Spleen (tissue), 11 donors: ENCODE measurements at regions not wholly inside any gene's neighbourhood (a gene's known extent, or its start where the extent isn't known, plus 50 kb on each side); places are given as distances from the start of the nearest gene placed in this dataset.

Experiments
- DNase-seq: peaks from one replicate; pipeline ENCODE4 v3.0.0-alpha.2; 2020
- H3K27ac ChIP-seq, 8 donors: fragments of 200-600 bp; sonication (generic) in 7 of 8; 1 replicate in 4 of 8; 2 replicates in 4 of 8; pipeline versions ENCODE4 v1.5.0 to v1.8.0; 2016 to 2021; ENCODE audit warnings: inconsistent platforms in 4 of 8, mild to moderate bottlenecking in 4 of 8, moderate library complexity in 1 of 8
- H3K27me3 ChIP-seq, 7 donors: fragments of 200-600 bp; sonication (generic) in 6 of 7; replicated peaks in 1 of 7; 1 replicate in 4 of 7; 2 replicates in 3 of 7; pipeline versions ENCODE4 v1.5.0 to v1.8.0; 2016 to 2021; ENCODE audit warnings: inconsistent platforms in 3 of 7, mild to moderate bottlenecking in 1 of 7
- H3K36me3 ChIP-seq, 6 donors: fragments of 200-600 bp; sonication (generic) in 5 of 6; 1 replicate in 4 of 6; 2 replicates in 2 of 6; pipeline versions ENCODE4 v1.5.0 to v1.8.0; 2016 to 2021; ENCODE audit warnings: inconsistent platforms in 2 of 6
- H3K4me1 ChIP-seq, 6 donors: fragments of 200-600 bp; sonication (generic) in 5 of 6; 1 replicate in 3 of 6; 2 replicates in 3 of 6; pipeline versions ENCODE4 v1.5.0 to v1.8.0; 2016 to 2021; ENCODE audit warnings: inconsistent platforms in 3 of 6
- H3K4me3 ChIP-seq, 8 donors: fragments of 200-600 bp; sonication (generic) in 7 of 8; 1 replicate in 4 of 8; 2 replicates in 4 of 8; pipeline versions ENCODE4 v1.5.0 to v1.8.0; 2016 to 2021; ENCODE audit warnings: inconsistent platforms in 4 of 8, mild to moderate bottlenecking in 4 of 8, moderate library complexity in 2 of 8
- H3K9me3 ChIP-seq, 8 donors: fragments of 200-600 bp; sonication (generic) in 7 of 8; 1 replicate in 4 of 8; 2 replicates in 4 of 8; pipeline versions ENCODE4 v1.5.0 to v1.8.0; 2016 to 2021; ENCODE audit warnings: inconsistent platforms in 4 of 8
- POLR2A ChIP-seq, 3 donors: fragments of 450-650 bp; IDR thresholded peaks; one replicate each; pipeline ENCODE4 v1.5.1; 2017; ENCODE audit warnings: antibody characterized with exemption in 3 of 3, mild to moderate bottlenecking in 1 of 3
- POLR2AphosphoS5 ChIP-seq, 3 donors: sonication (generic); formaldehyde crosslinking; IDR thresholded peaks; one replicate each; pipeline ENCODE4 v1.5.1; 2017; ENCODE audit warnings: antibody characterized with exemption in 3 of 3
- WGBS, 5 donors: extraction: QIAGEN DNeasy Blood & Tissue Kit in 3 of 5; methylation state at CpG; one replicate each; pipeline versions ENCODE4 v1.1.5 to v1.1.7; 2013 to 2018; 5-methylcytosine and 5-hydroxymethylcytosine counted together
- intact Hi-C: fragments of 100-400 bp; cut with DNase I; formaldehyde crosslinking; loops from one replicate; pipeline ENCODE4 v1.15.0; 2023; ENCODE audit warnings: low total_unique reads
- TF ChIP-seq, protein P1 (sequence below), 11 experiments: fragments of 200-600 bp in 7 of 11; fragments of 450-650 bp in 4 of 11; sonication (generic) in 4 of 11; IDR thresholded peaks in 8 of 11; conservative IDR thresholded peaks in 3 of 11; 1 replicate in 7 of 11; 2 replicates in 4 of 11; pipeline versions ENCODE4 v1.4.0 to v1.8.0; 2016 to 2021; ENCODE audit warnings: antibody characterized with exemption in 11 of 11, inconsistent platforms in 4 of 11, mild to moderate bottlenecking in 1 of 11
- donor health status: healthy with polysubstance abuse.
- donor health status: DM: no; HTN: no; CAD: no; lungs with moderate emphysema.
- donor health status: DM: no; HTN: no; CAD: no.
- donor health status: Bipolar disorder and iron deficiency.
- donor health status: healthy.
- donor health status: DM: no; HTN: no; CAD: no.
- donor health status: DM: yes; HTN: yes; CAD: no.

GRCh38 chr4:160386846-160387245, 1284.0 kb downstream of the RAPGEF2 start:
- H3K27ac ChIP-seq: no peak overlapping the region
- intact Hi-C loops: no loop called here
- no peaks in the 10 kb centered on the region for H3K4me1 ChIP-seq
- no peak for TF ChIP-seq POLR2A (IDR thresholded peaks at IDR 0.05)
- no peak for TF ChIP-seq POLR2AphosphoS5 (IDR thresholded peaks at IDR 0.05)
- TF ChIP-seq, protein P1, sequence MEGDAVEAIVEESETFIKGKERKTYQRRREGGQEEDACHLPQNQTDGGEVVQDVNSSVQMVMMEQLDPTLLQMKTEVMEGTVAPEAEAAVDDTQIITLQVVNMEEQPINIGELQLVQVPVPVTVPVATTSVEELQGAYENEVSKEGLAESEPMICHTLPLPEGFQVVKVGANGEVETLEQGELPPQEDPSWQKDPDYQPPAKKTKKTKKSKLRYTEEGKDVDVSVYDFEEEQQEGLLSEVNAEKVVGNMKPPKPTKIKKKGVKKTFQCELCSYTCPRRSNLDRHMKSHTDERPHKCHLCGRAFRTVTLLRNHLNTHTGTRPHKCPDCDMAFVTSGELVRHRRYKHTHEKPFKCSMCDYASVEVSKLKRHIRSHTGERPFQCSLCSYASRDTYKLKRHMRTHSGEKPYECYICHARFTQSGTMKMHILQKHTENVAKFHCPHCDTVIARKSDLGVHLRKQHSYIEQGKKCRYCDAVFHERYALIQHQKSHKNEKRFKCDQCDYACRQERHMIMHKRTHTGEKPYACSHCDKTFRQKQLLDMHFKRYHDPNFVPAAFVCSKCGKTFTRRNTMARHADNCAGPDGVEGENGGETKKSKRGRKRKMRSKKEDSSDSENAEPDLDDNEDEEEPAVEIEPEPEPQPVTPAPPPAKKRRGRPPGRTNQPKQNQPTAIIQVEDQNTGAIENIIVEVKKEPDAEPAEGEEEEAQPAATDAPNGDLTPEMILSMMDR (IDR thresholded peaks at IDR 0.05 in 8 of 11, conservative IDR thresholded peaks at IDR 0.05 in 3 of 11): no peak
- H3K27me3 ChIP-seq: no peaks in the 10 kb centered on the region
- H3K36me3 ChIP-seq: no peaks in the 10 kb centered on the region
- no peak for DNase-seq
- H3K4me3 ChIP-seq: no peak overlapping the region
- H3K9me3 ChIP-seq: peaks cover 0 to 24% (median 19%) of the 10 kb centered on the region in 8 donors

- Histone ChIP-seq H3K36me3 (no peaks in the 10 kb centered on the region), H3K4me3 (no peak overlapping the region), H3K4me1 (no peaks in the 10 kb centered on the region), H3K27me3 (no peaks in the 10 kb centered on the region), H3K27ac (no peak overlapping the region), H3K9me3 (peaks cover 0 to 15% (median 7%) of the 10 kb centered on the region in 8 donors)
- intact Hi-C loops: no loop called here
- TF ChIP-seq POLR2A (IDR thresholded peaks at IDR 0.05): no peak
- TF ChIP-seq, protein P1 (IDR thresholded peaks at IDR 0.05 in 8 of 11, conservative IDR thresholded peaks at IDR 0.05 in 3 of 11): no peak
- TF ChIP-seq POLR2AphosphoS5 (IDR thresholded peaks at IDR 0.05): no peak
- no peak for DNase-seq
- 80 to 90% (median 86%) methylated on average over 3 of the region's 3 CpGs for WGBS, 5 donors
Measured at GRCh38 chr4:160399826-160400225, 1296.9 kb downstream of the RAPGEF2 start.

DNA sequence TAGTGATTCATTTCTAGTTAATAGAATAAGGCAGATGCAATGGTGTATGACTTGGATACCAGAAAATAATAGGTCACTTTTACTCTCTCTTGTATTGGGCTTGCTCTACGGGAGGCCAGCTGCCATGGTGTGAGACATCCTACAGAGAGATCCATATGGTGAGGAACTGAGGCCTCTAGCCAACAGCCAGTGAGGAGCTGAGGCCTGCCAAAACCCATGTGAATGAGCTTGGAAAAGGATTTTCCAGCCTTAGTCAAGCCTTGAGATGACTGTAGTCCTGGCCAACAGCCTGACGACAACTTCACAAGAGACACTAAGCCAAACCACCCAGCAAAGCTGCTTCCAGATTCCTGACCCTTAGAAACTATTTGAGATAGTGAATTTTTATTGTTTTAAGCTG, 1300.2 kb downstream of the RAPGEF2 start:
- Histone ChIP-seq H3K9me3 (peaks cover 0 to 10% (median 7%) of the 10 kb centered on the region in 8 donors), H3K36me3 (no peaks in the 10 kb centered on the region), H3K27ac (no peak overlapping the region), H3K4me1 (no peaks in the 10 kb centered on the region), H3K4me3 (no peak overlapping the region), H3K27me3 (no peaks in the 10 kb centered on the region)
- no peak for DNase-seq
- WGBS, 5 donors: 71 to 89% (median 85%) methylated on average over 2 of the region's 2 CpGs
- TF ChIP-seq, protein P1 (IDR thresholded peaks at IDR 0.05 in 8 of 11, conservative IDR thresholded peaks at IDR 0.05 in 3 of 11): no peak
- no peak for TF ChIP-seq POLR2AphosphoS5 (IDR thresholded peaks at IDR 0.05)
- TF ChIP-seq POLR2A (IDR thresholded peaks at IDR 0.05): no peak
- intact Hi-C loops: no loop called here

- H3K27ac ChIP-seq: no peak overlapping the region
- TF ChIP-seq, protein P1 (IDR thresholded peaks at IDR 0.05 in 8 of 11, conservative IDR thresholded peaks at IDR 0.05 in 3 of 11): no peak
- TF ChIP-seq POLR2A (IDR thresholded peaks at IDR 0.05) (no peak), POLR2AphosphoS5 (IDR thresholded peaks at IDR 0.05) (no peak)
- no peaks in the 10 kb centered on the region for H3K27me3 ChIP-seq
- DNase-seq: no peak
- H3K4me3 ChIP-seq: no peak overlapping the region
- WGBS, 5 donors: 80 to 90% (median 86%) methylated on average over 5 of the region's 5 CpGs
- H3K36me3 ChIP-seq: no peaks in the 10 kb centered on the region
- H3K9me3 ChIP-seq: no peaks in the 10 kb centered on the region
- H3K4me1 ChIP-seq: no peaks in the 10 kb centered on the region
- intact Hi-C loops: no loop called here
Measured at GRCh38 chr4:160406263-160406825, 1303.5 kb downstream of the RAPGEF2 start.
